Dedifferentiated amniotic fluid mesenchymal stem cell (primary cell): ENCODE measurements at regions not wholly inside any gene's neighbourhood (a gene's known extent, or its start where the extent isn't known, plus 50 kb on each side); places are given as distances from the start of the nearest gene placed in this dataset.

Experiments
- DNase-seq: peaks from one replicate; pipeline ENCODE4 v3.0.0-alpha.2; 2016; ENCODE audit errors: extremely low spot score

DNA sequence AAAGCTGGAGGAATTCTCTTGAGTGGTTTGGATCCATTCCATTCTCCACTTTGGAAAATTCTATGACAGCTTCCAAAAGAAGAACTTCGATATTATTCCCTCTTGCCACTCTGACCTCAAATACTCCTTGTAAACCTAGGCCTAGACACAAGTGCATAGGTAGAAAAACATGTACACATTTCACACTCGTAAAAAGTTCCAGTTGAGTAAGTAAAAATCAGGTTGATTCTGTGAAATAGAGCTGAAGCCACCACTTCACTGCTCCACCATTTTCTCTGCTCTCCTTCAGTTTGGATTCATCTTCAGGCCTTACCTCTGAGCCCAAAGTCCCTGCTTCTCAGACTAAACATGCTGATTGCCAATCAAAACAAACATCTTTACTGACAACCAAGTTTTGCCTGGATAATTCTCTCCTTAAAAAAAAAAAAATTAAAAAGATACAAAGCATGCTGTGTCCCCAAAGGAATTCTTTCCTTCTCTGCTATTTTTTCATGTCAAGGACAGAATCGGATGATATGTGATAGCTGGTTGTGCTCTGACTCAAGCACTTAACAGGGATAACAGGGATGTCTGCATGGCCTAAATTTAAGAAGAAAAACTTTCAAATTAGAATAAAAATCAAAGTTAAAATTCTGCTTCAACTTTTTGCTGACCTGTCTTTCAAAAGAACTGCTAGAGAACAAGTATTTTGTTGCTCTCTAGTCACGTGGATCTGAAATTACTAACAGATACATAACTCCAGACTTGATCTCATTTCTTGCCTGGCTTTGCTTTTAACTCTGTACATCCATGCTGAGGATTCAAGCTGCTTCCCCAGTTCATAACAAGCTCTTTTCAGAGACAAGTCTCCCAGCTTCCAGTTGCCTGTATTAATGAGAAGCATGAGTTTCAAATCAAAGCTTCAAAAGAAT, 420.9 kb upstream of the INTU start:
- DNase-seq, result peak; percentile 38

DNA sequence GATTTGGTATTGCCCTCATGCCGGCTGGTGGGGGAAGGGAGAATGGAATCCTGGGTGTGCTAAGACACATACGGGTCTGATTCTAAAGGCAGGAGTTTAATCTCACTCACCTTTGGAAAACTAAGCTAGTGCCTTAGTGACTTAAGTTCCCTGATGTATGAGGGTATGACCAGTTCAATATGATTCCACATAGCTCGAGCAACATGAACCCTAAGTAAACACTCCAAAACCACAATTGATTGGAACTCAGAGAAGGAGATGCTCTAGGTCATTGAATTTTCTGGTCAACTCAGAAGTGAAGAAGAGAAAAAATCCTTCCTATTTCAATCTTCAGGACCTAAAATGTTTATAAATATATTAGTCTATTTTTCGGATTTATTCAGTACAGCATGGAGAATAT, 420.1 kb upstream of the INTU start:
- DNase-seq, result no peak

DNA sequence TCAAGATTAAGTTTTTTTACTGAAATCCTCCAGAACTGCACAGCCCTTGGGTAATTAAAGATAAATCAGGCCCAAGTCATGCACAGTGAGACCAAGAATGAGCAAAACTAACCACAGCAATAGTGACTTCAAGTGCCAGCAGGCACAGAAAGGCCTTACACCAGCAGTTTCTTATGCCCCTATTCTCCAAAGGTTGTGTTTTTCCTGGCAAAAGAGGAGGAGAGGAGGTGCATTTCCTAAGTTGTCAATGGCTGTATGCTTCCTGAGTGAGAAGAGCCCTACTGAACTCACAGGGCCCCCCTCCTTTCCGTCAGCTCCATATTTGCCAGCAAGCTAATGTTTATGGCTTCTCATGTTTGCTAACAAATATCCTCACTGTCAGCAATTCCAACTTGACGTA, 418.7 kb upstream of the INTU start:
- no peak for DNase-seq

DNA sequence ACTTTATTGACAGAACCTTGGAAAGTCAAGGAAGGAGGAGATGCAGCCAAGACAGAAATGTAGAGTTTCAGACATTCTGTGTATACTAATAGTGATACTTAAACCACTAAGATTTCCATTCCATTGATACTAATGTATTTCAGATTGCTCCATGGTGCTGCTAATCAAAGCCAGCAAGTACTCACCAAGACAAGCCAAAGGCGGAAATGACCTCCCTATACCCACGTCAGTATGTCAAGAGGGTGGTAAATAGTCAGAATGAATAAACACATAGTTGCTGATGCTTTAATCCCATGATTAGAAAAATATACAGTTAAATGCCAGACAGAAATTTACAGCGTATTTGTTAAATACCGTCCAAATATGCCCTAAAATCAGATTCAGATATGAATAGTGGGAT, 417.8 kb upstream of the INTU start:
- DNase-seq, result no peak

DNA sequence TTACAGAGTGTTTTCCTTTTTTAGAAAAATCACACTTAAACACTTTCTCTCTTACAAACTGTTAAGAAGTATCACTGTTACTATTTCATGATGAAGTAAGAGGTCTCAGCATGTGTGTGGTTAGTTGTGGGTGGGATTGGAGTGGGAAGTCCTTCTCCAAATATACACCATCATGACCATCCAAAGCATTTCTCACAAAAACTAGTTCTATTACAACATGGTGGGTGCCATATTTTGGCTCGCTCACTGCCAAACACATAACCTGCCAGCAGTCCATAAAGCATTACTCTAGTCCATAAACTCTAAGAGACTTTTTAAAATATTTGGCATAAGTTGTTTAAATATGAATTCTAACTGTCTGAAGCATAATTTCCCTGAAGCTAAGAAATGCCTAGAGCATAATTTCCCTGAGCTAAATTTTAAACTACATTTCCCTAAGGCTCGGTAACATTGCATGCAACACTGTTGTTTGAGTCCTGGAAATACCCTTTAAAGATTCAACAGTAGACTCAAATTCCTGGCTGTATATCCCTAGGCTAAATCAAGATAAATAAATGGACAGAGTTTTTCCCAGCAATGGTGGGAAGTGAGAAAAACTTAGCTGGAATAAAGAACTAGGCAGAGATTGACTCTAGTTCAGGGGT, 415.0 kb upstream of the INTU start:
- DNase-seq, result peak; percentile 42

DNA sequence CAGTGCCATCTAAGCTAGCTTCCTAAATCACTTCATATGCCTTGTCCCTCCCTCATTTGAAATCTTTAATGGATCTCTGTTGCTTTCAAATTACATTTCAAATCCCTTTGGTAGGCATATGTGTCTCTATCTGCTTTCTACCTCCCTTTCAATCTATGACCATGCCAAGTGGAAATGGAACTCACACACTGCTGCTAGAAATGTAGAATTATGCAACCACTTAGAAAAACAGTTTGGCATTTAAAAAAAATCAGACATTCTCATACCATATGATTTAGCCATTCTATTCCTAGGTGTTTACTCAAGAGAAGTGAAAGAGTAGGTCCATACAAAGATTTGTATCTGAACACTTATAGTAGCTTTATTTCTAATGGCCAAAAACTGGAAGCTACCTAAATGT, 413.5 kb upstream of the INTU start:
- no peak for DNase-seq

DNA sequence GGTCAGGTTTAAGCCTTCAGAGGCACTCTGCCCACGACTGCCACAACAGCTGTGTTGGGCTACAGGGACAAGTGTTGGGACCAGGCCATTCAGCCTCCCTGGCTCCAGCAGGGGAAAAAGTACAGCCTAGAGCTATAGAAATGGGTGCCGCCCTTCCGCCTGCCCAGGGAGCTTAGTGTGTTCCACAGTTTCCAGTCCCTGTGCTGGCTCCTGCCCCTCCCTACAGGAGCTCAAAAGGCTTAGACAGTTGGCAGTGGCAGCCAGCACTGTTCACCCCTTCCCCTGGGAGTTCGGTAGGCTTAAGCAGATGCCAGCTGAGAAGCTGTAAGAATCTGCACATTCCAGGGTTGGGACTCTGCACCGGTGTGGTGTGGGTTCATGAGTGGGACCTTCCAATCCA, 408.2 kb upstream of the INTU start:
- no peak for DNase-seq

DNA sequence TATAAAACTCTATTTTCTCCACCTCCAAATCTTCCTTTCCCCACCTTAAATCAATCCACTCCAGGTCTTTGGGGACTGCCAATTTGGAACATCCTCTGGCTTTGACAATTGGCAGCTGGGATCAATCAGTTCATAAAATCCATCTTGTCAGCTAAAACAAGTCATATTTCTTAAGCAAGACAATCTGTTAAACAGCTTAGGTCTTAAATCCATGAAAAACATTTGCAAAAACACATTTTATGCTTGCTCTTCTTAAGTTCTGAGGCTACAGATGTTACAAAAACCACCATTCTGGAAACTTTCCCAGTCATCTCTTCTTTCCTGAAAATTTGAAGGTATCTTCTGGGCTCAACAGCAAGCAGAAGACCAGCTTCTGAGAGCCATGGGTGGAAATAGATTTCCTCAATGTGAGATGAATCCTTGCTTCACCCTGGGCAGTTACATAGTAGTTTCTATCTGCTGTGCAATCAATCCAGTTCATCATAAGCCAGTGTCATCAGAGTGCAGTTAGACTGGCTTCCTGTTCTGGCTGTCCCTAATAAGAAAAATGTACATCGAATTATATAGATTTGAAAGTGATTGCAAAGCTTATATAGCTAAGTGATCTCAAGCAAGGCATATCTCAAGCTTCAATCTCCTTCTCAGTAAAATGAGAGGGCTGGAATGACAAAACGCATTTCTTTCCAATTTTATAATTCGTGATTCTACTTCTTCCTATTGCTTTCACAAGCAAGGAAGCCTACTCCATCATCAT, 402.7 kb upstream of the INTU start:
- peak; percentile 32 for DNase-seq

DNA sequence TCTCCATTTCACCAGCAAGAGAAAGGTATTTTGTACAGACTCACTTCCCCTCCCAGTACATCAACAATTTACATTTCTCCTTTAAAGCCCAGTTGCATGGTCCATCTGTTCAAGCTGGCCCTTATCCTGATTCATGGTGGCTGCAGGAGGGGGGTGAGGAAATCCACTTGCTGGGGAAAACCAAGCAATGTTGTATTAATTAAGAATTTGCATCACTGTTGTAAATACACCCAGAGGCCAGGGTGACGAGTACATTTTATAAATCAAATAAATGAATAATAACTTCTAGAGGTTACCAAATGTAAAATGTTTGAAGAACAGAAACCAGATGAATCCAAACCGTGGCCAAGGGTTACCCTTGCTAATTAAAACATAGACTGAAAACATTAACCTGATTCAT, 395.9 kb upstream of the INTU start:
- DNase-seq, result no peak

DNA sequence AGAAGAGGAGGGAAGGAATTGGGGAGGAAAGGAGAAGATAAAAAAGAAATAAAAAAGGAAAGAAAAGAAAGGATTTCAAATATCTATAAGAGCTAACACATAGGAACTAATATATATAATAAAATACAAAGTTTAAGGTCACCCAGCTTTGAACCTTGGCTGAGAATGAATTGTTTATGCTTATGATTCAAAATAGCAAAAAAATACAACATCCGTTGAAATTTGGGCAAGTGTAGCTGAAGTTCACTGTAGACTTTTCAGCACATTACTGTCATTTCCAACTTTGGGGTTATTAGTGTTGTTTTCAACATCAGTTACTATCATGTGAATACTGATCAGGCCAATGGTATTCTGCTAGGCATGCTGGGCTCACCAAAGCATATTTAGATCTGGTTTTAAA, 395.2 kb upstream of the INTU start:
- no peak for DNase-seq

DNA sequence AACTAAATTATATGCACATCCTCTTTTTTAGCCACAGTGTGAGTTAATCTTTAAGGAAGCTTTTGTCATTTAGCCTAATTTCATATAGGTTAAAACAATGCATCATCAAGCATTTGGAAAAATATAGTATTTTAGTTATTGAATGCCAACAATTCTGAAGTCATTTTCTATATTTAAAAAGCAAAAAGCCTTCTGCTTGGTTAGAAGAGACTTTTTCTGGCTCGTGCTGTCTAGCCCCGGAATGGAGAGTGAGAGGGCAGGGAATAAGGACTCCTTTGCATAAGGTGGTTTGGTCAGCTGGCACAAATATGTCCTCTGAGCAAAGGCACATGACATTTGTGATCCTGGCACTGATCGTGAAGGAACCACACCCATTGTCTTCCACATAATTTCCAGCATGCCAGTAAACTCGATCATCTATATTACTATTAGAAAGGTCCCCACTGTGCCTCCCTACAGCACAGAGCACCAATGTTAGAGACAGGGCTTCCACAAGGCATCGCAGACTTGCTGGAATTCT, 393.7 kb upstream of the INTU start:
- no peak for DNase-seq

DNA sequence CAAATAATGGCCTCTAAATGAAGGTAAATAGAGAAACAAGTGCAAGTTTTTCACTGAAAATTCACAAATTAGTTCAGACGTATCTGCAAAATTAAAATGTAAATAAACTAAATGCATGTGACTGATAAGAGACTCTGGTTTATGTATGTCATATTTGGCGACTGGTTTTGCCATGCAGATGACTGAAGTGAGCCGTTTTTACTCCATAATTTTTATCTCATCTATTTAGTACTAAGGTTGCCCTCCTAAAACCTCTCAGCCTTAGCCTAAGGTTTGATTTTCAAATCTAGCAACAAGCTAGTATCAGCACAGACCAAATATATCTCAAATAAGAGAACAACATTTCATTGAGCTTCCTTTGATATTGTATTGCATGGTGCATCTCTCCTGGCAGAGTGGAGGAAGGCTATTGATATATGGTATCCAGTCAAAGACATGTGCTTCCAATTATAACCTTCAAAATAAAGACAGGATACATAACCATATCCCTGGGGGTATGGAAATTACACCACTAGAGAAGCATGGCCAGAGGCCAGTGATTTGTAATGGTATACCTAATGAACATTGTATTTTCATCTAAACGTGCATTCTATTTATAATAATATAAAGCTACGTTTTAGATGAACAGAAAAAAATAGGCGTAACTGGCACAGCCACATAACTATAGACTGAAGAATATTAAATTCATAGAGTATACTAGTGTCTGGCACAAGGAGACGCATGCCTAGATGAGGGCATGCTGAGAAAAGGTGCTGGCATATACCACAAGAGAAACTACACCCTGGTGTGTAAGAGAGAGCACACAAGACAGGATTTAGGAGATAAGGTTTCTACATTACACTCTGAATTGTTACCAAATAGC, 392.6 kb upstream of the INTU start:
- no peak for DNase-seq

DNA sequence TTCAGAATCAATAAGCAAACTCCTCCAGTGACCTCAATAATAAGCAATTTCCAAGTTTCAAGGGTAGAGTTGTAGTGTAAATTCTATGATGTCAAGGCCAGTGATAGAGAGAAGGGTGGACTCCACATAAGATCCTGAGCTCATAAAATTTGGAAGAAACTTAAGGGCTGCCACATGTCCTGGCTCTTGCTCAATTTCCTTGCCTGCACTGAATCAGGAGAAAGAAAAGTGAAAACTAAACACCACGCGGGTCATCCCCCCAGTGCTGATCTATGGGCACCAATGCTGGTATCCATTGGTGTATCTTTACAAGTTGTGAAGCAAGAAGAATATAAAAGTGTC, 392.0 kb upstream of the INTU start:
- no peak for DNase-seq

DNA sequence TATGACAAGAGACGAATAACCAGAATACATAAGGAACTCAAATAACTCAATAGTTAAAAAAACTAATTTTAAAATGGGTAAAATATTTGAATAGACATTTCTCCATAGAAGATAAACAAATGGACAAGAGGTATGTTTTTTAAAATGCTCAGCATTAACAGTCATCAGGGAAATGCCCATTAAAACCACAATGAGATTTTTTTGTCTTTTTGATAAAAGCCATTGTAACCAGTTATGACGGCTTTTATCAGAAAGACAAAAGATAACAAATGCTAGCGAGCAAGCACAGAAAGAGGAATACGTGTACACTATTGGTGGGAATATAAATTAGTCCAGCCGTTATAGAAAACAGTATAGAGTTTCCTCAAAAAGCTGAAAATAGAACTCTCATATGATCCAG, 388.2 kb upstream of the INTU start:
- no peak for DNase-seq

DNA sequence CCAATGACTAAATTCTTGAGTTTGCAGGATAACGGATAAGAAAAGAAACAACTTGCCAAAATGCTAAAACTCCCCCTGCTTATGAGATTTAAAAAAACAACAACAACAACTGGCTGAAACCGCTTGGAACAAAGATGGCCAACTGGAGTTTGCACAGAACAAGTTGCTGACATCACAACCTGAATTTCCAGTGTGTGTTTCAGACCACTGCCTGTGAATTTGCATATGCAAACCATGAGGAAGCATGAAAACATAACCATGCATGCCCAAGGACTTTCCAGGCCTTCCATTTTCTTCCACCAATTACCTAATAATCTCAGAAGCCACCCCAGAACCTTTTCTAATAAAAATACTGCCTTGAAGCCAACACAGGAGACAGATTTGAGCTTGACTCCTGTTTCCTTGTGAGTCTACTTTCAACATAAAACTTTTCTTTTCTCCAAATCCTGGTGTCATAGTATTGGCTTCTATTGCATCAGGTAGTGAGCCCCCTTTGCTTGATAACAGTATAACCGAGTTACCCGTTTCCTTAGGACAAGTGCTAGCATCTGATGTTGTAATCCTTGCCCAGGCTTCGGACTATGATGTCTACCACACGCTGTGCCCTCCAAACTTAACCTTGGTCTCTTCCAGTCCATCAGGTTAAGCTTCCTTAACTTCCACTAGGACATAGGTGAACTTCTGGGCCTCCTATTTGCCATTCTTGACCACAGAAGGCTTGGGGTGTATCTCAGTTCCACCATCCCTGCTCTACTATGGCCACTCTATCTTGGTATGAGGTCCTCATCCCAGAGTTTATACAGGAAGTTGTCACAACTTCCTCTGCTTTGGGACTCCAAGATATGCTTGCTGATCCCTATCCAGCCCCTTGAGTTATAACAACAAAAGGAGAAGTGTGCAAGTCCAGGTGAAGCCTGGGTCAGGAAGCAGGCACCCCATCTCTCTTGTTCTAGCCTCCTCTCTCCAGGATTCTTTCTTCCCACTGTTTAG, 385.5 kb upstream of the INTU start:
- DNase-seq, result no peak

DNA sequence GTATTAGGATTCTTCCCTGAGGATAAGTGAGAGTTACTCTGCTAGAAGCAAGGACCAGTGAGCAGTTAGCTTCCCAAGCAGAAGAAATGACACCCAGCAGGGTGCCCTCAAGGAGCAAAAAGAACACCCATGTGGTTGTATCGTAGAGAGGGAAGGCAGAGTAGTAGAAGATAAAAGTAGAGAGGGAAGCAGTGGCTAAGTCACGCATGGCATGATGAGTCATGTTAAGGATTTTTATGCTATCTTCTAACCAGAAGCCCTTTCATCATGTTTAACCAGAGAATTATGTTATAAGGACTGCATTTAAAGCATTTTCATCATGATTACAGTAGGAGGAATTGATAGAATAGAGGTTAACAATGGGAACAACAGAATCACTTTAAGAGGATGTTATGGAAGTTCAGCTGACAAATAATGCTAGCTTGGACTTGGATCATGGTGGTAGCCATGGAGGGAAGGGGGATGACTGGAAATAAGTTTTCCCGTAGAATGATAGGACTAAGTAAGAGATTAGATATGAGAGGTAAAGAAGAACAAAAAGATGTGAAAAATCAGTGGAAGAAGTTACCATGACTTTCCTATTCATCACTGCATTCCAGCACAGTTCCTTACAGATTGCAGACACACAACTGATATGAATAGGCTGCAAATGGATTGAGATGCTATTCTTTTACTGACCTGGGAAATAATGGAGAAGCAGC, 383.5 kb upstream of the INTU start:
- DNase-seq, result peak; percentile 34

DNA sequence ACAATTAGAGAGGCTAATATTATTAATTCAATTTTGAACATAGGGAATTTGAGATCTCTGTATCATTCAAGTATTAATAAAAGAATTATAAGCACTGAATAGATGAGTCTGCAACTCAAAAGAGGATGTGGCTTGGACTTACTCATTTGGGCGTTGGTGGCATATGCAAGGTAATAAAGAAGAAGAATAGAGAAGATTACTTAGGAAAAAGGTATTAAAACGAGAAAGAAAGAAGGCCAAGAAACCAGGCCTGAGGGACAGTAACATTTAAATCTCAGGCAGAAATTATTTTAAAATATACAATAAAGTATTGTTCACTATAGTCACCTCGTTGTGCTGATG, 383.0 kb upstream of the INTU start:
- DNase-seq, result no peak

DNA sequence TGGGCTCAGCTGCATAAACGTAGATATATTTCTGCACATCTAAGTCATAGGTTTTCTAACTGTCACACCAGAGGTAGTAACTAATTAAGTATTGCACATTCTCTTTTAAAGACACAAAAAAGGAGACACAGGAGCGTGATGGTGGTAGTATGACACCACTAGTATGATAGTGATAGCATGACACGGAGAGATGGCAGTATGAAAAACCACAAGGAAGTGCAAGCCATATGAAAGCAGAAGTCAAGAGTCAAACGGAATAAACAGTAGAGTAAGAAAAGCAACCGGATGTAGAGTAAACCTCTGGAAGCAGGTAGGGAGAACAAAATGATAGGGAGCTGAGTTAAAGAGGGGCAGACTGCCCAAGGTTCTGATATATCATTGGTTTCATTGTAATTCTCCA, 382.2 kb upstream of the INTU start:
- DNase-seq, result no peak

DNA sequence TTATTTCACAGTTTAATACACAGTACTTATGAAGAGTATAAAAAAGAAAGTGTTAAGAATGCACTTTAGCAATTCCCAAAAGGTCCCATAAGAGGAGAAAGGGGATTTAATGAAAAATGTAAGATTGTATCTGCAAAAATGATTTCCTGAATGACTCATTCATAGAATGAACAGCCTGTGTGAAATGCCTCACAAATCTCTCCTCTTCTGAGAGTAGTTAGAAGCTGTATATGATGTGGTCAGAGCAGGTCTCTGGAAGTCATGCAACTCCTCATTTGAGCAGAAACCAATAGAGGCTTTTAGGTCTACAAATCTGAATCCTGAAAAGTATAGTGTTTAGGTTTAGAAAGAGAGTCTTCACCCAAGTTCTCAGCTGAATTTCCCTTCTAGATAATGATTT, 381.3 kb upstream of the INTU start:
- peak; percentile 69 for DNase-seq

DNA sequence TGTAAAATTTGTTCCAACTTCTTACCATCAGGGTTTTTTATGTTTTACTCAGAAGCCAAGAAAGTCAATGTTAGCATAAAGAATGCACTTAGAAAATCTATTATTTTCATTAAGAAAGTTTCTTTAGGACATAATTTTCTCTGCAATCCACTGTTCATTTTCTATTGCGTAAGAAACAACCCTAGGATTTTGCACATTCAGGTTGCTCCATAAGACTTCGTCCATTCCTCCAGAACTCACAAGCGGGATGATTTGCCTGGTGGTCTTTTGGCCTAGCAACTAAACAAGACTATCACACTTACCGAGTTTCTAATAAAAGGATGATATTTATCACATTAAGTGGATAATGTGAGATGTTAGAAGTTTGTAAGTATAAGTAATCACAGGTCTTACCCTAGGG, 376.3 kb upstream of the INTU start:
- DNase-seq, result no peak
